Parathyroid adenoma (tissue), 2 donors: ENCODE measurements at regions not wholly inside any gene's neighbourhood (a gene's known extent, or its start where the extent isn't known, plus 50 kb on each side); places are given as distances from the start of the nearest gene placed in this dataset.

Source experiments
- H2AFZ ChIP-seq: fragments of 300-600 bp; sonication (generic); one replicate; pipeline ENCODE4 v1.7.0; 2017; ENCODE audit warnings: antibody characterized with exemption, mild to moderate bottlenecking
- H3K27ac ChIP-seq: fragments of 300-600 bp; sonication (generic); one replicate; pipeline ENCODE4 v1.7.0; 2017
- H3K27me3 ChIP-seq: fragments of 300-600 bp; sonication (generic); one replicate; pipeline ENCODE4 v1.7.0; 2017; ENCODE audit warnings: low read length; ENCODE audit not compliant: control insufficient read depth, insufficient read depth
- H3K36me3 ChIP-seq: fragments of 300-600 bp; sonication (generic); one replicate; pipeline ENCODE4 v1.7.0; 2017; ENCODE audit warnings: low read length; ENCODE audit not compliant: control insufficient read depth, insufficient read depth
- H3K4me1 ChIP-seq: fragments of 300-600 bp; sonication (generic); one replicate; pipeline ENCODE4 v1.7.0; 2017; ENCODE audit warnings: control low read depth
- H3K4me2 ChIP-seq: fragments of 300-600 bp; sonication (generic); one replicate; pipeline ENCODE4 v1.7.0; 2017; ENCODE audit warnings: low read length
- H3K4me3 ChIP-seq: fragments of 300-600 bp; sonication (generic); one replicate; pipeline ENCODE4 v1.7.0; 2017; ENCODE audit warnings: low read depth, low read length
- H3K79me2 ChIP-seq: fragments of 300-600 bp; sonication (generic); one replicate; pipeline ENCODE4 v1.7.0; 2017; ENCODE audit warnings: control low read depth
- H3K9ac ChIP-seq: fragments of 300-600 bp; sonication (generic); one replicate; pipeline ENCODE4 v1.7.0; 2017; ENCODE audit warnings: mild to moderate bottlenecking
- H3K9me3 ChIP-seq: fragments of 300-600 bp; sonication (generic); one replicate; pipeline ENCODE4 v1.7.0; 2017; ENCODE audit warnings: low read length; ENCODE audit not compliant: control insufficient read depth
- CTCF ChIP-seq: fragments of 300-600 bp; sonication (generic); IDR thresholded peaks from one replicate; pipeline ENCODE4 v1.7.0; 2017; ENCODE audit warnings: antibody characterized with exemption, mild to moderate bottlenecking
- donor health status: primary hyperparathyroidism.

- H3K9me3 ChIP-seq, result no peaks in the 10 kb centered on the region
- H3K4me3 ChIP-seq, result no peak overlapping the region
- no peak overlapping the region for H3K4me2 ChIP-seq
- TF ChIP-seq CTCF, result no peak
- no peaks in the 10 kb centered on the region for H3K36me3 ChIP-seq
- no peak overlapping the region for H2AFZ ChIP-seq
- H3K79me2 ChIP-seq, result no peaks in the 10 kb centered on the region
- no peak overlapping the region for H3K27ac ChIP-seq
- no peaks in the 10 kb centered on the region for H3K4me1 ChIP-seq
- H3K27me3 ChIP-seq, result no peaks in the 10 kb centered on the region
- H3K9ac ChIP-seq, result no peak overlapping the region
These were observed 477.8 kb downstream of the CCDC171 start for GRCh38 chr9:16030528-16031185.

GRCh38 chr9:16031486-16031885, 478.6 kb downstream of the CCDC171 start:
- Histone ChIP-seq H3K9ac (no peak overlapping the region), H3K9me3 (no peaks in the 10 kb centered on the region), H3K27ac (no peak overlapping the region), H2AFZ (no peak overlapping the region), H3K79me2 (no peaks in the 10 kb centered on the region), H3K36me3 (no peaks in the 10 kb centered on the region), H3K27me3 (no peaks in the 10 kb centered on the region), H3K4me2 (no peak overlapping the region), H3K4me1 (no peaks in the 10 kb centered on the region), H3K4me3 (no peak overlapping the region)
- TF ChIP-seq CTCF, result no peak

GRCh38 chr9:16031971-16032370, 479.1 kb downstream of the CCDC171 start:
- H3K36me3 ChIP-seq, result no peaks in the 10 kb centered on the region
- H3K9ac ChIP-seq, result no peak overlapping the region
- no peak overlapping the region for H3K4me3 ChIP-seq
- H2AFZ ChIP-seq, result no peak overlapping the region
- no peak overlapping the region for H3K27ac ChIP-seq
- no peaks in the 10 kb centered on the region for H3K79me2 ChIP-seq
- no peaks in the 10 kb centered on the region for H3K4me1 ChIP-seq
- no peak overlapping the region for H3K4me2 ChIP-seq
- TF ChIP-seq CTCF, result no peak
- no peaks in the 10 kb centered on the region for H3K27me3 ChIP-seq
- H3K9me3 ChIP-seq, result no peaks in the 10 kb centered on the region

GRCh38 chr9:16032799-16033198, 480.0 kb downstream of the CCDC171 start:
- Histone ChIP-seq H3K27ac (no peak overlapping the region), H3K4me1 (no peaks in the 10 kb centered on the region), H3K4me2 (no peak overlapping the region), H3K27me3 (no peaks in the 10 kb centered on the region), H3K9me3 (no peaks in the 10 kb centered on the region), H3K36me3 (no peaks in the 10 kb centered on the region), H3K4me3 (no peak overlapping the region), H3K9ac (no peak overlapping the region), H2AFZ (no peak overlapping the region), H3K79me2 (no peaks in the 10 kb centered on the region)
- no peak for TF ChIP-seq CTCF

- no peak for TF ChIP-seq CTCF
- H2AFZ ChIP-seq, result no peak overlapping the region
- H3K9ac ChIP-seq, result no peak overlapping the region
- H3K27me3 ChIP-seq, result no peaks in the 10 kb centered on the region
- H3K9me3 ChIP-seq, result no peaks in the 10 kb centered on the region
- no peak overlapping the region for H3K4me3 ChIP-seq
- no peak overlapping the region for H3K4me2 ChIP-seq
- no peaks in the 10 kb centered on the region for H3K79me2 ChIP-seq
- H3K4me1 ChIP-seq, result no peaks in the 10 kb centered on the region
- H3K36me3 ChIP-seq, result no peaks in the 10 kb centered on the region
- H3K27ac ChIP-seq, result no peak overlapping the region
These were observed 480.4 kb downstream of the CCDC171 start for GRCh38 chr9:16033253-16033652.
